SK-N-MC (cell line): ENCODE measurements at regions not wholly inside any gene's neighbourhood (a gene's known extent, or its start where the extent isn't known, plus 50 kb on each side); places are given as distances from the start of the nearest gene placed in this dataset.

ENCODE experiments used
- EZH2 ChIP-seq: fragments of 200-600 bp; sonication (generic); IDR thresholded peaks from one replicate; pipeline ENCODE4 v1.6.1; 2017; ENCODE audit warnings: antibody characterized with exemption
- POLR2AphosphoS5 ChIP-seq: IDR thresholded peaks from 2 replicates; pipeline ENCODE4 v1.6.1; 2012; ENCODE audit warnings: mild to moderate bottlenecking, low read depth, low read length, borderline replicate concordance

DNA sequence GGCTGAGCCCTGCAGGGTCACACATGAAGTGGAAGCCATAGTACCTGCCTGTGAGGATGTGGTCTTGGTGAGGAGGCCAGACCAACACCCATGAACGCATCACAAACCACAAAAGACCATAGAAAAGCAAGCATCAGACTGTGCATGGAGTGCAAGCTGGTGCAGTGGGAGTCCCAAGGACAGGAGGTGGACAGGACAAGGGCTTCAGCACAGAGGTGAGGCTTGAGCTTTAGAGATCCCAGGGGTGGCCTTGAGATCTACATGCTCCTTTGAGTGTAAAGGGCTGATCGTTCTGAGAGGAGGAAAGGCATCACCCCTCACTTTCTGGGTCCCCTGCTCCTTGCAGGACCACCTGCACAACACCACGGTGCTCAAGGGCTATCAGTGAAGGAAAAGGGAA is 111.9 kb upstream of the F3 start:
- TF ChIP-seq POLR2AphosphoS5 (no peak), EZH2 (no peak)
